HG03457 (cell line): ENCODE measurements at regions not wholly inside any gene's neighbourhood (a gene's known extent, or its start where the extent isn't known, plus 50 kb on each side); places are given as distances from the start of the nearest gene placed in this dataset.
A peak's percentile ranks its signal among the peaks of the same experiment; 100 is the strongest.

ENCODE experiments used
- ATAC-seq: cut with Tn5 transposase; IDR thresholded peaks from one replicate; pipeline ENCODE4 v1.9.1; 2021; ENCODE audit warnings: moderate number of reproducible peaks; ENCODE audit not compliant: unreplicated experiment

GRCh38 chr4:180394730-180395129 is 1848.5 kb upstream of the TENM3 start:
- ATAC-seq: no peak

GRCh38 chr4:180398564-180398963 is 1844.6 kb upstream of the TENM3 start:
- ATAC-seq: no peak

GRCh38 chr4:180407275-180407885 is 1835.8 kb upstream of the TENM3 start:
- no peak for ATAC-seq

GRCh38 chr4:180418819-180419531 is 1824.2 kb upstream of the TENM3 start:
- no peak for ATAC-seq

- ATAC-seq: no peak
These were observed 1820.1 kb upstream of the TENM3 start for GRCh38 chr4:180422989-180423711.

- ATAC-seq: no peak
These were observed 1819.5 kb upstream of the TENM3 start for GRCh38 chr4:180423712-180424057.

GRCh38 chr4:180426938-180427337 is 1816.3 kb upstream of the TENM3 start:
- no peak for ATAC-seq

- ATAC-seq: no peak
These were observed 1812.9 kb upstream of the TENM3 start for GRCh38 chr4:180430283-180430682.

- ATAC-seq: peak; percentile 91
These were observed 1808.9 kb upstream of the TENM3 start for GRCh38 chr4:180434131-180434895.

- no peak for ATAC-seq
These were observed 1806.8 kb upstream of the TENM3 start for GRCh38 chr4:180436361-180436760.

- no peak for ATAC-seq
These were observed 1805.6 kb upstream of the TENM3 start for GRCh38 chr4:180437601-180438000.

- ATAC-seq: no peak
These were observed 1794.9 kb upstream of the TENM3 start for GRCh38 chr4:180448306-180448705.

GRCh38 chr4:180449395-180449956 is 1793.7 kb upstream of the TENM3 start:
- ATAC-seq: peak; percentile 69

- no peak for ATAC-seq
These were observed 1788.0 kb upstream of the TENM3 start for GRCh38 chr4:180455226-180455625.

- no peak for ATAC-seq
These were observed 1786.3 kb upstream of the TENM3 start for GRCh38 chr4:180456928-180457327.

- ATAC-seq: no peak
These were observed 1781.1 kb upstream of the TENM3 start for GRCh38 chr4:180462116-180462515.

- ATAC-seq: no peak
These were observed 1777.8 kb upstream of the TENM3 start for GRCh38 chr4:180465364-180465763.

GRCh38 chr4:180483036-180483435 is 1760.2 kb upstream of the TENM3 start:
- ATAC-seq: no peak

GRCh38 chr4:180485407-180485806 is 1757.8 kb upstream of the TENM3 start:
- no peak for ATAC-seq

- no peak for ATAC-seq
These were observed 1756.9 kb upstream of the TENM3 start for GRCh38 chr4:180486342-180486741.

GRCh38 chr4:180489787-180490186 is 1753.4 kb upstream of the TENM3 start:
- no peak for ATAC-seq
